Thoracic aorta (tissue), 2 donors: ENCODE measurements at regions not wholly inside any gene's neighbourhood (a gene's known extent, or its start where the extent isn't known, plus 50 kb on each side); places are given as distances from the start of the nearest gene placed in this dataset.

ENCODE experiments used
- ATAC-seq: fragments of 150-250 bp; one replicate; pipeline ENCODE4 v1.8.0; 2017; ENCODE audit warnings: low read depth; ENCODE audit not compliant: insufficient number of reproducible peaks, low FRiP score
- DNase-seq: peaks from one replicate; pipeline ENCODE4 v3.0.0-alpha.2; 2020; ENCODE audit warnings: low spot score
- H3K27ac ChIP-seq, 2 donors: fragments of 200-600 bp; sonication (generic); 1 replicate in 1 of 2; 2 replicates in 1 of 2; pipeline ENCODE4 v1.5.1; 2016; ENCODE audit warnings: mild to moderate bottlenecking in 2 of 2, moderate library complexity in 2 of 2
- H3K27me3 ChIP-seq: fragments of 200-600 bp; sonication (generic); replicated peaks from 2 replicates; pipeline ENCODE4 v1.6.0; 2016; ENCODE audit warnings: mild to moderate bottlenecking; ENCODE audit not compliant: insufficient read depth
- H3K36me3 ChIP-seq: fragments of 200-600 bp; sonication (generic); one replicate; pipeline ENCODE4 v1.5.1; 2016
- H3K4me1 ChIP-seq, 2 donors: fragments of 200-600 bp; sonication (generic); 1 replicate in 1 of 2; 2 replicates in 1 of 2; pipeline versions ENCODE4 v1.5.1 to v1.6.0; 2016; ENCODE audit warnings: low read depth in 2 of 2, mild to moderate bottlenecking in 1 of 2; ENCODE audit not compliant: control insufficient read depth in 1 of 2
- H3K4me3 ChIP-seq: fragments of 200-600 bp; sonication (generic); 2 replicates; pipeline ENCODE4 v1.5.1; 2016; ENCODE audit warnings: mild to moderate bottlenecking
- H3K9me3 ChIP-seq: fragments of 200-600 bp; sonication (generic); 2 replicates; pipeline ENCODE4 v1.5.1; 2016
- TF ChIP-seq, protein P1 (sequence below): fragments of 200-600 bp; sonication (generic); IDR thresholded peaks from one replicate; pipeline ENCODE4 v1.5.1; 2019; ENCODE audit warnings: antibody characterized with exemption

- Histone ChIP-seq H3K4me3 (no peak overlapping the region), H3K27me3 (no peaks in the 10 kb centered on the region), H3K36me3 (no peaks in the 10 kb centered on the region), H3K27ac (no peak overlapping the region), H3K9me3 (peaks cover 4% of the 10 kb centered on the region), H3K4me1 (no peaks in the 10 kb centered on the region)
- DNase-seq (no peak), ATAC-seq (no peak)
- TF ChIP-seq, protein P1, sequence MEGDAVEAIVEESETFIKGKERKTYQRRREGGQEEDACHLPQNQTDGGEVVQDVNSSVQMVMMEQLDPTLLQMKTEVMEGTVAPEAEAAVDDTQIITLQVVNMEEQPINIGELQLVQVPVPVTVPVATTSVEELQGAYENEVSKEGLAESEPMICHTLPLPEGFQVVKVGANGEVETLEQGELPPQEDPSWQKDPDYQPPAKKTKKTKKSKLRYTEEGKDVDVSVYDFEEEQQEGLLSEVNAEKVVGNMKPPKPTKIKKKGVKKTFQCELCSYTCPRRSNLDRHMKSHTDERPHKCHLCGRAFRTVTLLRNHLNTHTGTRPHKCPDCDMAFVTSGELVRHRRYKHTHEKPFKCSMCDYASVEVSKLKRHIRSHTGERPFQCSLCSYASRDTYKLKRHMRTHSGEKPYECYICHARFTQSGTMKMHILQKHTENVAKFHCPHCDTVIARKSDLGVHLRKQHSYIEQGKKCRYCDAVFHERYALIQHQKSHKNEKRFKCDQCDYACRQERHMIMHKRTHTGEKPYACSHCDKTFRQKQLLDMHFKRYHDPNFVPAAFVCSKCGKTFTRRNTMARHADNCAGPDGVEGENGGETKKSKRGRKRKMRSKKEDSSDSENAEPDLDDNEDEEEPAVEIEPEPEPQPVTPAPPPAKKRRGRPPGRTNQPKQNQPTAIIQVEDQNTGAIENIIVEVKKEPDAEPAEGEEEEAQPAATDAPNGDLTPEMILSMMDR, result no peak
Measured at GRCh38 chr10:61251089-61251488, 202.1 kb downstream of the TMEM26 start.

- DNase-seq (no peak), ATAC-seq (no peak)
- Histone ChIP-seq H3K4me1 (no peaks in the 10 kb centered on the region), H3K9me3 (peaks cover 4% of the 10 kb centered on the region), H3K36me3 (no peaks in the 10 kb centered on the region), H3K27ac (no peak overlapping the region), H3K4me3 (no peak overlapping the region), H3K27me3 (no peaks in the 10 kb centered on the region)
- TF ChIP-seq, protein P1, result no peak
Measured at GRCh38 chr10:61250131-61250530, 203.1 kb downstream of the TMEM26 start.

- DNase-seq, result no peak
- Histone ChIP-seq H3K4me1 (no peaks in the 10 kb centered on the region), H3K27me3 (no peaks in the 10 kb centered on the region), H3K4me3 (no peak overlapping the region), H3K9me3 (no peaks in the 10 kb centered on the region), H3K27ac (no peak overlapping the region), H3K36me3 (no peaks in the 10 kb centered on the region)
- ATAC-seq, result no peak
- TF ChIP-seq, protein P1, result no peak
Measured at GRCh38 chr10:61248013-61248412, 205.2 kb downstream of the TMEM26 start.

GRCh38 chr10:61244261-61244775 is 208.9 kb downstream of the TMEM26 start:
- Histone ChIP-seq H3K27me3 (no peaks in the 10 kb centered on the region), H3K9me3 (no peaks in the 10 kb centered on the region), H3K27ac (no peak overlapping the region), H3K4me1 (no peaks in the 10 kb centered on the region), H3K36me3 (no peaks in the 10 kb centered on the region), H3K4me3 (no peak overlapping the region)
- DNase-seq (no peak), ATAC-seq (no peak)
- TF ChIP-seq, protein P1, result no peak

GRCh38 chr10:61232780-61233179 is 220.4 kb downstream of the TMEM26 start:
- H3K27ac ChIP-seq, result no peak overlapping the region
- no peak for ATAC-seq
- no peaks in the 10 kb centered on the region for H3K9me3 ChIP-seq

More at GRCh38 chr10:61232780-61233179, 220.4 kb downstream of the TMEM26 start:
- no peak for DNase-seq
- Histone ChIP-seq H3K36me3 (no peaks in the 10 kb centered on the region), H3K4me1 (no peaks in the 10 kb centered on the region), H3K27me3 (no peaks in the 10 kb centered on the region), H3K4me3 (no peak overlapping the region)
- TF ChIP-seq, protein P1, result no peak
